ENCODE measurements at regions not wholly inside any gene's neighbourhood (a gene's known extent, or its start where the extent isn't known, plus 50 kb on each side); places are given as distances from the start of the nearest gene placed in this dataset.

GRCh38 chr6:80477591-80477990, 371.1 kb downstream of the BCKDHB start:
- Histone ChIP-seq H3K4me3 (no peak overlapping the region), H3K27me3 (no peaks in the 10 kb centered on the region), H3K4me1 (no peaks in the 10 kb centered on the region), H3K36me3 (no peaks in the 10 kb centered on the region), H3K27ac (no peak overlapping the region), H3K9me3 (no peaks in the 10 kb centered on the region)
- TF ChIP-seq CTCF (IDR thresholded peaks at IDR 0.05), result no peak
- no peak for DNase-seq (ENCODE audit: low spot score in 2 of 2)
- intact Hi-C loops (cut with DNase I), result no loop called here

- Histone ChIP-seq H3K4me1 (no peaks in the 10 kb centered on the region), H3K27ac (no peak overlapping the region), H3K36me3 (no peaks in the 10 kb centered on the region), H3K9me3 (no peaks in the 10 kb centered on the region), H3K27me3 (no peaks in the 10 kb centered on the region), H3K4me3 (no peak overlapping the region)
- no peak for DNase-seq (ENCODE audit: low spot score in 2 of 2)
- intact Hi-C loops (cut with DNase I), result no loop called here
- TF ChIP-seq CTCF (IDR thresholded peaks at IDR 0.05), result no peak
Measured at GRCh38 chr6:80472271-80472670, 365.8 kb downstream of the BCKDHB start.

DNA sequence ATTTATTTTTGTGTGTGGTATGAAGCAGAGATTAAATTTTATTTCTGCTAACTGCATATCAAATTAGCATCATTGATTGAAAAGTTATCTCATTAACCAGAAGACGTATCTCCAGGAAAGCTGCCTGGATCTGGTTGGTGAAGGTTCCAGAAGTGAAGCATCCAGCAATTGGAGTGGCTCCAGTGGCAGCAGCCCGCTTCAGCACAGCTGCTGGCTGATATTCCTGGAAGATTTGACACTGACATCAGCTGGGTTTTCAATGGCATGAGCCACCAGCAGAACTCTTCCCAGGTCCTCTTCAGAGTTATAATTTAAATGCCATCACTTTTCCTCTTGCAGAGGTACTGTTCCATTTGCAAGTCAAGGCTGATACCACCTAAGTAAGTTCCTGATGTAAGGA, 363.5 kb downstream of the BCKDHB start:
- Histone ChIP-seq H3K36me3 (no peaks in the 10 kb centered on the region), H3K27ac (no peak overlapping the region), H3K4me1 (no peaks in the 10 kb centered on the region), H3K9me3 (no peaks in the 10 kb centered on the region), H3K27me3 (no peaks in the 10 kb centered on the region), H3K4me3 (no peak overlapping the region)
- no peak for TF ChIP-seq CTCF (IDR thresholded peaks at IDR 0.05)
- no peak for DNase-seq (ENCODE audit: low spot score in 2 of 2)
- intact Hi-C loops (cut with DNase I), result no loop called here

GRCh38 chr6:80468398-80468797, 361.9 kb downstream of the BCKDHB start:
- intact Hi-C loops (cut with DNase I), result no loop called here
- TF ChIP-seq CTCF (IDR thresholded peaks at IDR 0.05), result no peak
- DNase-seq (ENCODE audit: low spot score in 2 of 2), result no peak
- no peaks in the 10 kb centered on the region for H3K4me1 ChIP-seq
- no peaks in the 10 kb centered on the region for H3K27me3 ChIP-seq
- H3K36me3 ChIP-seq, result no peaks in the 10 kb centered on the region
- H3K27ac ChIP-seq, result no peak overlapping the region
- H3K9me3 ChIP-seq, result no peaks in the 10 kb centered on the region
- no peak overlapping the region for H3K4me3 ChIP-seq

- H3K27me3 ChIP-seq, result no peaks in the 10 kb centered on the region
- H3K4me1 ChIP-seq, result no peaks in the 10 kb centered on the region
- H3K36me3 ChIP-seq, result no peaks in the 10 kb centered on the region
- H3K9me3 ChIP-seq, result no peaks in the 10 kb centered on the region
- DNase-seq (ENCODE audit: low spot score in 2 of 2), result no peak
- intact Hi-C loops (cut with DNase I), result no loop called here
- no peak for TF ChIP-seq CTCF (IDR thresholded peaks at IDR 0.05)
- no peak overlapping the region for H3K4me3 ChIP-seq
- no peak overlapping the region for H3K27ac ChIP-seq
Measured at GRCh38 chr6:80467408-80467807, 360.9 kb downstream of the BCKDHB start.

DNA sequence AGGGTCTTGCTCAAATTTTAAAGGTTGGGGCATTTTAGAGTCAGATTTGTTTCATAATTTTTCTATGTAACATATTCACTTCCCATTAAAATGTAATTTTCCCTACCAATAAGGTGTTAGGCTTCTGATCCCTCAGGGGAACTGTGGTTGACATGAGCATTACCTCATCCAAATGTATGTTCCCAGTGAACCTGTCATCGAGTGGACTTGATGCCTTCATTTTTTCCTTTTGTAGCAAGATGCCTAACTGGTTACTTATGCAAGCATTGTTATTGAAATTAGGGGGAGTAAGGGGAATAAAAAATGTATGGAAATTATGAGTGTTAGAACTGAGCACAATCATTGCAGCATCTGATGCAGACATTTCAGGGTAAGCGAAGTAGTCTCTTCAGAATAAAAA, 360.5 kb downstream of the BCKDHB start:
- H3K27me3 ChIP-seq, result no peaks in the 10 kb centered on the region

More for the DNA sequence above, 360.5 kb downstream of the BCKDHB start:
- no peak overlapping the region for H3K27ac ChIP-seq
- DNase-seq (ENCODE audit: low spot score in 2 of 2), result no peak
- H3K4me1 ChIP-seq, result no peaks in the 10 kb centered on the region
- H3K4me3 ChIP-seq, result no peak overlapping the region
- intact Hi-C loops (cut with DNase I), result no loop called here
- H3K9me3 ChIP-seq, result no peaks in the 10 kb centered on the region
- no peaks in the 10 kb centered on the region for H3K36me3 ChIP-seq
- no peak for TF ChIP-seq CTCF (IDR thresholded peaks at IDR 0.05)
